ENCODE measurements at regions not wholly inside any gene's neighbourhood (a gene's known extent, or its start where the extent isn't known, plus 50 kb on each side); places are given as distances from the start of the nearest gene placed in this dataset.

- no peak for TF ChIP-seq KIAA2018 (CRISPR knock-in tag; IDR thresholded peaks at IDR 0.05; ENCODE audit: borderline replicate concordance)
- TF ChIP-seq ZNF264 (CRISPR knock-in tag; IDR thresholded peaks at IDR 0.05), result no peak
- TF ChIP-seq ZNF674 (CRISPR knock-in tag; IDR thresholded peaks at IDR 0.05; ENCODE audit: low read depth), result no peak
- TF ChIP-seq FIP1L1 (IDR thresholded peaks at IDR 0.05; ENCODE audit: borderline replicate concordance, insufficient read depth, low read depth, low read length), result no peak
- TF ChIP-seq ASH2L (IDR thresholded peaks at IDR 0.05; ENCODE audit: insufficient read length, low read depth, low read length), result no peak
- no peak for TF ChIP-seq ZNF616 (CRISPR knock-in tag; IDR thresholded peaks at IDR 0.05; ENCODE audit: low read depth)
- no peak for TF ChIP-seq TFAP4 (IDR thresholded peaks at IDR 0.05; ENCODE audit: borderline replicate concordance, low read depth)
These were observed 450.2 kb downstream of the TLL1 start (continued) for GRCh38 chr4:166323250-166323649.
